GM18520 (cell line): ENCODE measurements at regions not wholly inside any gene's neighbourhood (a gene's known extent, or its start where the extent isn't known, plus 50 kb on each side); places are given as distances from the start of the nearest gene placed in this dataset.
"Not testable (repeated sequence)": the region's sequence is repeated elsewhere in the genome, so short reads cannot be mapped to it uniquely, and the experiment has no call there.

Source experiments
- ATAC-seq: cut with Tn5 transposase; IDR thresholded peaks from one replicate; pipeline ENCODE4 v1.9.1; 2021; ENCODE audit not compliant: unreplicated experiment

DNA sequence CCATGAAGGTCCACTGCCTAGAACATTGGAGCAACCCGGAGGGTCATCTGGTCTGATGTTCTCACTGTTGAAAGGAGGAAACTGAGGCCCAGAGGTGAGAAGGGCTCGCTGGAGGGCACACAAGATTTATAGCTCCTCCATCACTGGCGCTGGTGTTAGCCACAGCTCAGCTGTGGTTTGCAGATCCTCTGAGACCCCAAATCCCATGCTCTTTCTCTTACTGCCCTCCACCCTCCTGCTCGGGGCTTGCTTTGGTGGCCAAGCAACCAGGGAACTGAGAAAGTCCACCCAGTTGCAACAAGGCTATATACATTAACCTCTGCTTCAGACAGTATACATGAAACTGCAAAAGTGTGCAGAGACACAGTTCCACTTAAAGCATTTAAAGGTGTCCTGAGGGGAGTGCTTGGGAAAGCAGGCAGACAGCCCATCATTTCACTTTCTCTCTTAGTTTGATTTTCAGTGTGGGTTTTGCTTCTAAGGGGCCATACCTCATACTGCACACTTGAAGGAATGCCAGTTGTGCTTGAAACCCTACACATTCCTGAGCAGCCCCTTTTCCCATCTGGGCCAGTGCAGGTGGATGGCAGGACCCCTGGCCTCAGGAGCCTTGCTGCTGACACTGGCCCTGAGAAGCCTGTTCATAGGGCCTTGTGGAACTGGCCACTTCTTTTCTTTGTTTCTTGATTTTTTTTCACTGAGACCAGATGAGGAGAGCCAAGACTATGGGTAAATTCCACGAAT is 347.6 kb downstream of the CDC5L start:
- ATAC-seq = no peak

DNA sequence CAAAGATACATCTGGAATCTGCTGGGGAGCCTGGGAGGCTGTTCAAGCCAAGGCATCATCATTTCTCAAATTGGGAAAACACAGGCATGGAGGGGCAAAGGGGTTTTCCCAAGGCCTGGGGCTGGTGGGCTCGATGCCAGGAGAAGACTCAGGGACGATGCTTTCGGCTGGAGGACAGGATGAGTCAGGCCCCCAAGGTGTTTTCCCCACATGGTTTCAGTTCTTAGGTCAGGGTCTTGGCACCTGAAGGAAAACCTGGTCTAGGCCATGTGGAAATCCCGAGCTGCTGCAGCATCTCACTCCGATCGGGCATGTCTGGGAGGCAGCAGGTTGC is 348.1 kb downstream of the CDC5L start:
- no peak for ATAC-seq

DNA sequence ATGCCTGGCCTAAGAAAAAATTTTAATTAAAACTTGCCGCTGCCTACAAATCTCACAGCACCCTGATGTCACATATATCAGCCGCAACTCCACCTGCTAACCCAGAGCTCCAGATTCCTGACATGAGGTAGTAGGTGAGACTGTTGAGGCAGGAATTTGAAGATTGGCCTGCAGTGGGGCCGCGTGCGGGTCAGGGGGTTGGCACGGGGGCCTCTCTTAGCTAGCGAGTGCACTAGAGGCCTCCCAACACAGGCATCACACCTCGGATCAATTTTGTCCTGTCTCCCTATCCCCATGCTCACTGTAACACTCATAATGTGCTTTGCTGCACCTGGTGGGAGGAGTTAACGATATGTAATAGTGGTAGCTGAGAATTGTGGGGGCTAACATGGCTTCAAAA is 349.8 kb downstream of the CDC5L start:
- no peak for ATAC-seq

DNA sequence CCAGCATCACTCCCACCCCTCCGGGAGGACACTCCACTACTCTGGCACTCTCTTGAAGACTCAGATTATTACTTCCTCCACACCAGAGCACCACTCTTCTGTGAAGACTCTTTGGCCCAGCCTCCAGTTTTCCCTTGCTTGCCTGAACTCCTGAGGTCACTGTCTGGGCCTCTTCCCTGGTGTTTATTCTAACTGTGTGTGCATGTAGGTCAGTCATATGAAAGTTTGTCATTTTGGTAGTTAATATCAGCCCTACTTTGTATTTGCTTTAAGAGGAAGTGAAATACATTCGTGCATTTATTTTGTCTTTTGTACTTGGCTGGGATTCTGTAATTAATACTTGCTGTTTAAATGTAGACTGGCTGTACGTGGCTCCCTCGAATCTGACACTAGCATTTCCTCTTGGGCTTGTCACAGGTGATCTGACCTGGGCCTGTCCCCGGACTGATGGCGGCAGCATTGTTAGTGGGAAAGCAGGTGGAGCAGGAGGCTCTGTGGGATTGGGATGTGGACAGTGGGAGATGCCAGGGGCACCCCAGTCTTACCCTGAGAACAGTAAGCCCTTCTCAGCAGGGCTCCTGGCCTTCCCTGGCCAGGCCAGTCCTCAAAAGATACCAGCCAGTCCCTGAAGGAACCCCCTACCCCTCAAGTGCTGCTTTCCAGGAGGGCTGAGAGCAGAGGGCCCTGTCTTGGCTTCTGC is 350.5 kb downstream of the CDC5L start:
- peak; percentile 3 for ATAC-seq

DNA sequence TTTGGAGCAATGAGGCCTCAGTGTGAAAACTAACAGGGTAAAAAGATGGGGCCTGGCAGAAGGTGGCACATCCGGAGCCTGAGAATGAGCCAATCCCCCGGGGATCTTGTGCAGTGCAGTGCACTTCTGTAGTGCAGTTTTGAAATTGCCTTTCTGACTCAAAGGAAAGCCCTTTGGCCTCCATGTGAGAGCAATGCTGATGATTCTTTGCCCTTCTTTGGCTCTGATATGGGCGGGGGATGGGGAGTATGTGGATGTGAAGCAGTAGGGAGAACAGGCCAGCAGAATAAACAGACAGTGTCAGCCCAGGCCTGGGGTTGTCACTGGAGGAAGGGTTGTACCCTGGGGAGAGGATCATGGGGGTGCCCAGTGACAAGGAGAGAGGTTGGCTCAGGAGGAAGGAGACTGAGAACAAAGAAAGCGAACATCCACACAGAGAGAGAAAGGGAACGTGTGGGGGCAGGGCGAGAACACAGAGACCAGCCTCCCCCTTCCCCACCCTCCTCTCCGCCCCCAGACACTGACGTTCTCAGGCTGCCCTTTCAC is 351.2 kb downstream of the CDC5L start:
- peak; percentile 35 for ATAC-seq

DNA sequence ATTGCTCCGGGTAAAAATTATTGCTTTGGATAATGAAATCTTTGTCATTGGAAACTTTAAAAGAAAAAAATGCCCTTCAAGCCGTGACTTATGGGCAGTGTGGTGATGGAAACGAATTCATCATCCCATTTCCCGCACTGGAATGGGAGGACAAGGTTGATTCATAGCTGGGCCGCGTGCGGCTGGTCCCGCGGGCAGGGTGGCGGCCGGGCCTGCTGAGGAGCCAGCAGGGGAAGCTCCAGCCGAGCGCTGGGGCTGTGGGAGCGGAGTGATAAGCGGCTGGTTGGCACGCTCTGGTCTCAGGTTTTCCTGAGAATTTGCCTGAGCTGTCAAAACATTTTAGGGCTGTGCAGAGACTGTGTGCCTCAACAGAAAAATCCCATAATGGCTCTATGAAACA is 351.7 kb downstream of the CDC5L start:
- no peak for ATAC-seq

DNA sequence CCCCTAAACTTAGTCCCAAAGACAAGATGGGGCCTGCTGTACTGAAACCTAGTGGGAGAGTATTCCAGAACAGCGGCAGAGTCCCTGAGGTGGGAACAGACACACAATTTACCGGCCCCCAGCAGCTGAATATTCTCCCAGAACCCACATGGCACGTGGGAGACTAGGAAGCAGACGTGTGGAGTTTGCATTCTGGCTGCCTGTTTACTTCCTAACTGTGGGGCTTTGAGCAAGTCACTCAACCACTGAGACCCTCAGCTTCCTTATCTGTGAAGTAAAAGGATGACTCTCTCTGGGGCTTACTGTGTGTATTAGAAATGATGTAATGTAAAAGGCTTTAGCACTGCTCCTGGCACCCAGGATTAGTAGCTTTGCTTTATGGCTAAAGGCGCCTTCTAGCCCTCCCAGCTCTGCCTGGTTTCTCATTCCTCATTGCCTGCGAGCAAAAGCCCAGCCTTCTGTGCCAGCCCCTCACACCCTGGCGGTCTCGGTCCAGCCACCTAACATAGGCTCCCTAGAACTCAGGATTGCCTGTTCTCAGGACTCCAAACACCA is 353.1 kb downstream of the CDC5L start:
- ATAC-seq = no peak

DNA sequence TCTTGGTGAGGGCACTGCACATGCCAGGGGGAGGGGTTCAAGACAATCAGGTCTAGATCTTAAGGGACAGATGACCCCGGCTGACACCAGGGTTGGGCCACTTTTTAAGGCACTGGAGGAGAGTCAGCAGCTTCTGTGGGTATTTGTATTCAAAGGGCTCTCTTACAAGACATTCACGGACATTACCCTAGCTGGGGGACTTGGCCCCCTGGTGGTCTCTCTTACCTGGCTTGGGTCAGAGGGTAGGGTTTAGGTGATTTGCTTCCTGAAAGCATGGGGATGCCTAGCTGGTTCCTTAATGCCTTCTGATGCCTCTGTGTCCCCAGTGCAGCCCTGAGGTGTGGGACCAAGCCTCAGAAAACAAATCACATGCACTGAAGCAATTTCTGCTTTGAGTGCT is 354.7 kb downstream of the CDC5L start:
- no peak for ATAC-seq

DNA sequence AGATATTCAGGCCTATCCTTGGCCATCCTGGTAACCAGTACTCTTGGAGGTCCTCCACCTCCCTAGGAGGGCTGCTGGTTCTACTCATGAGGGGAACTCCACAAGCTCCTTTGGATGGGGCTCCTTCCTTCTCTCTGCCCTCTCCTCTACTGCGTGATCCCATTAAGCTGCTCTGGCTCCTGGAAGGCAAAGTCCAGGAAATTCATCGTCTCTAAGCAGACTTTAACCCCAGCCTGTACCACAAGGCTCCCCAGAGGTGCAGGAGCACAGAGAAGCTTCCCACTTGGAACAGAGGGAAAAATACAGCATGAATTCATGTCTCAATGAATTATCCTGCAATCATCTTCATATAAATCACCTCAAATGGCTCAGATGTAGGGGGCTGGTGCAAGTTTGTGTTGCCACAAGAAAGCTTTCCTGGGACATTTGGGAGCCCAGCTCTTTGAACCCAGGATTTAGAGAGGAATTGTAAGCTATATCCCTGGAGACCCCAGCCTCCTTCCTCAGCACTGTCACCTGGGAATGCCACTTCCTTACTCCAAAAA is 355.4 kb downstream of the CDC5L start:
- ATAC-seq = no peak

DNA sequence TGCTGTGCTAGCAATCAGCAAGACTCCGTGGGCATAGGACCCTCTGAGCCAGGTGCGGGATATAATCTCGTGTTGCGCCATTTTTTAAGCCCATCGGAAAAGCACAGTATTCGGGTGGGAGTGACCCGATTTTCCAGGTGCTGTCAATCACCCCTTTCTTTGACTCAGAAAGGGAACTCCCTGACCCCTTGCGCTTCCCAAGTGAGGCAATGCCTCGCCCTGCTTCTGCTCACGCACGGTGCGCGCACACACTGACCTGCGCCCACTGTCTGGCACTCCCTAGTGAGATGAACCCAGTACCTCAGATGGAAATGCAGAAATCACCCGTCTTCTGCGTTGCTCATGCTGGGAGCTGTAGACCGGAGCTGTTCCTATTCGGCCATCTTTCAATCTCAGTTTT is 372.6 kb downstream of the CDC5L start:
- ATAC-seq = not testable (repeated sequence)

DNA sequence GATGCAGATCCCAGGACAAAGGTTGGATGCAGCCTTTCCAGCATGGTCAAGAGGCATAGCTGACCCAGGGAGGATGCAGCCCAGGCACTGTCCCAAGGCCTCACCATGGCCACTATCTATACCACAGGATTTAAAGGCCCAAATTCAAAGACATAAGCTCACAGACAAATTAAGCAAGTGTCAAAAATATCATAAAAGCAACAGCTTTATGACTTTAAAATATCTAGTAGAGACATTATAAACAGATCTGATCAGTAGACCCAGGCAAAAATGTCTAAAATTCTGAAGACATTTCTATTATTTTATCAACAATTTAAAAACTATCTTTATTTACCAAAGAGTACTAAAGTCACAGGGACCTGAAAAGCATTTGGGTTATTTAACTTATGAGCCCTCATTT is 373.5 kb downstream of the CDC5L start:
- no peak for ATAC-seq

DNA sequence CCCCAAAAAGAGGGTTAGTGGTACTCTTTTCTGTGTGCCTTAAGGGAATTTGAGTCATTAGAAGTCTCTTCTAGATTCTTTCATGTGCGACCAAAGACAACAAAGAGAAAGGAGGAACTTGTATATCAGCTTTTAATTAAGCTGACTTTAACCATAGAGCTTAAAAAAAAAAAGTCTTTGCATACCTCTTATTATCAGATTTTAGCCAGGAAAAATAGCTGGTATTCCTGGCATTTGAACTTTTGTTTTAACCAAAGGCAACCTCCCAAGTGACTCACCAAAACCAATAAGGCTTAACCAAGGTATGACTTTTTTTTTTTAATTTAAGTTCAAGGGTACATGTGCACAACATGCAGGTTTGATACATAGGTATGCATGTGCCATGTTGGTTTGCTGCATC is 375.0 kb downstream of the CDC5L start:
- no peak for ATAC-seq

DNA sequence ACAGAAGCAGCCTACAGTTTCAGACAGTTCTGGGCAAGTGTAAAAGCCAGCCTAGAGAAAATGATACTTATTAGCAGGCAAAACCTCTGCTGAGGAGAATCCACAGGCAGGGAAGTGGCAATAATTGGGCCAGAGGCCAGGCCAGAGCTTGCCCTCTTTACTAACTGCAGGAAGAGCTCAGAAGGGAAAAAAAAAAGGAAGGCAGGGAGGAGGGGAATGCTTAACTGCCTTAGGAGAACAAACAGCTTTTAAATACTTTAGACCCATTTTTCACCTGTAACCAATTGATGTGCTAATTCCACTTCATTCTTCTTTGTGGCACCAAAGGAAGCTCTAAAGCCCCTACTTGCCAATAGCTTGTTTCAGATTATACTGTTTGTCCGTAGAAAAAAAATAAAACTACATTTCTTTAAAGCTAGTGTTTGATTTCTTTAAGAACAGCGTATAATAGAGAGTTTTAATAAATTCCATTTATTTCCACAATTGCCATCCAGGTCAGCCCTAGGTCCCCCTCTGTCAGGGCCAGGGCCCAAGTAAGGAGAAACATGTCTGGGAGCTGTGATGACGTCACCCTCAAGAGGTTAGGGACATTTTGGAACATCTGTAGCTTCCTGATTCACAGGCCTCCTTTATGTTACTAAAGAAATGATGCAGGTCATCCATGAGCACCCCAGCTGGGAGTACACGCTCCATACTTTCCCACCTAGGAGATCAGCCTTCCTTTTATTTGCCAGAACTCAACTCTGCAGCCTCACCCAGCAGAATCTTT is 384.3 kb downstream of the CDC5L start:
- ATAC-seq = no peak

DNA sequence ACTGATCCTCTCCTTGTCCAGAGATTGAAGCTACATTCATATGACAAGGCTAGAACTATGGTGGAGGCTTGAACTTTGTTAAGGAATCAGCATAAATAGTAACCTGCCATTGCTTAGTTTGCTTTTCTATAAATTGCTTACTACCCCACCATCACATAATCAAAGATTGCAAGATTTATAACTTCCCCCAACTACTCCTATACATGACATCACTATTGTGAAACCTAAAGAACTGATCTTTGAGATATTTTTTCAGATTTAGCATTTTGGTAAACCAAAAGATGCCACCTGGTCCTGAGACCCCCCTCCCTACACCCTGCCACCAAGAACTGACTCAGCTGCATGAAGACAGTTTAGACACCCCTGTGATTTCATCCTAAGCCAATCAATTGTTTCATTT is 385.3 kb downstream of the CDC5L start:
- no peak for ATAC-seq

DNA sequence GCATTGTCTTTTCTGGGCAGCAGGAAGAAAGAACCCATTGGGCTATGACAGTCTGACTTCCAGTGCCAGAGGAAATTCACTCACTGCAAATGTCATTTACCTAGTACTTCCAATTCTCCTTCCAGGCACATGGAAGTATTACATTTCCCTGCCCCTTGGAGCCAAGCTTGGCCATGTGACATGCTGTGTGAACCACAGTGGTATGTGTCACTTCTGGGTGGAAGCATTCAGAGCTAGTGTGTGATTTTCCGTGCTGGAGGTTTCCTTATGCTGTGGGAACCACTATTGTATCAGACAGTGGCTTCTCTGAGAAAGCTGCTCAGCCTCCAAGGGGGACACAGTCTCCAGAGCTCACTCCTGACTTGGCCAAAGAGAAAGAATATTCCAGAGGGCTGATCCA is 387.6 kb downstream of the CDC5L start:
- ATAC-seq = no peak

DNA sequence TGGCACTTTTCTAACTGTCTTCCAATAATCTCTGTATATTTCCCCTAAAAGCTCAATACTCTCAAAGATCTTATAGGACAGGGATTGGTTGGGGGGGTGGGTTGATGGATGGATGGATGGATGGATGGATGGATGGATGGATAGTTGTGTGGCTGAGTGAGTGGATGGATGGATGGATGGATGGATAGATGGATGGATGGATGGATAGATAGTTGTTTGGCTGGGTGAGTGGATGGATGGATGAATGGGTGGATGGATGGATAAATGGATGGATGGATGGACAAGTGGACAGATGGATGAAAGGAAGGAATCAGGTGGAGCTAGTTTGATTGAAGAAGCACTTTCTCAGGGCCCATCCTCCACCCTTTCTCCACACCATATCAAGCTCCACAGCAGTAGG is 388.8 kb downstream of the CDC5L start:
- ATAC-seq = no peak

DNA sequence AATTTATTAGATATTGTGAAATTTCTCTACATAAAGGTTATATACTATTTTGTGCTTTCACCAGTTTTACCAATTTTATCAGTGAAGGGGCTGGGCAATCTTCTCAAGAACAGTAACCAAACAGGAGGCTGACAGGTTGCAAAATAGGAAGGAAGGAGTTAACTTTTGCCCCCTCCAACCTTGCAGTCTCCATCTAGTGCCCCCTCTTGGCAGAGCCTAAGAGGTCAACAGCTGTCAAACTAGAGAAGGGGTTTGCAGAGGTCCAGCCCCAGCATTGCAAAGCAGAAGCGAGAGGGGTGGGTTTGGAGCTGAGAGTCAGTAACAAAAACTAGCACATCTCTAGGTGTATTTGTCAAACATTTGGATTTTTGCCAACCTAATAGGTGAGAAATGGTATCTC is 391.0 kb downstream of the CDC5L start:
- ATAC-seq = no peak
